Activated T-cell treated with anti-CD3 and anti-CD28 coated beads, Interleukin-2, amount 50 U/mL, for 24 hours (primary cell): ENCODE measurements at regions not wholly inside any gene's neighbourhood (a gene's known extent, or its start where the extent isn't known, plus 50 kb on each side); places are given as distances from the start of the nearest gene placed in this dataset.
"Not testable (repeated sequence)": the region's sequence is repeated elsewhere in the genome, so short reads cannot be mapped to it uniquely, and the experiment has no call there.

ENCODE experiments used
- DNase-seq: peaks from one replicate; pipeline ENCODE4 v3.0.0-alpha.2; 2020
- H3K27ac Mint-ChIP-seq: 2 replicates; pipeline ENCODE4 v1.8.0; 2020; ENCODE audit warnings: mild to moderate bottlenecking, mixed read lengths
- H3K27me3 Mint-ChIP-seq: 2 replicates; pipeline ENCODE4 v1.8.0; 2020; ENCODE audit warnings: mixed read lengths
- H3K36me3 Mint-ChIP-seq: 2 replicates; pipeline ENCODE4 v1.8.0; 2020; ENCODE audit warnings: low read depth, mixed read lengths
- H3K4me1 Mint-ChIP-seq: 2 replicates; pipeline ENCODE4 v1.8.0; 2020; ENCODE audit warnings: low read depth, mixed read lengths
- H3K4me3 Mint-ChIP-seq: 2 replicates; pipeline ENCODE4 v1.8.0; 2020; ENCODE audit warnings: mild to moderate bottlenecking, moderate library complexity, mixed read lengths
- H3K9me3 Mint-ChIP-seq: 2 replicates; pipeline ENCODE4 v1.8.0; 2020; ENCODE audit warnings: mixed read lengths

GRCh38 chrX:122238801-122239200, 945.3 kb upstream of the GRIA3 start:
- Mint-ChIP-seq H3K36me3 (no peaks in the 10 kb centered on the region), H3K27me3 (no peaks in the 10 kb centered on the region), H3K4me1 (no peaks in the 10 kb centered on the region), H3K4me3 (no peak overlapping the region), H3K27ac (no peak overlapping the region), H3K9me3 (no peaks in the 10 kb centered on the region)
- no peak for DNase-seq

GRCh38 chrX:122241959-122242358, 942.1 kb upstream of the GRIA3 start:
- Mint-ChIP-seq H3K4me3 (no peak overlapping the region), H3K27me3 (no peaks in the 10 kb centered on the region), H3K36me3 (no peaks in the 10 kb centered on the region), H3K9me3 (no peaks in the 10 kb centered on the region), H3K27ac (no peak overlapping the region), H3K4me1 (no peaks in the 10 kb centered on the region)
- no peak for DNase-seq

GRCh38 chrX:122244080-122244479, 940.0 kb upstream of the GRIA3 start:
- H3K27me3 Mint-ChIP-seq: peaks cover under 1% of the 10 kb centered on the region
- DNase-seq: no peak

GRCh38 chrX:122245175-122245574, 938.9 kb upstream of the GRIA3 start:
- no peak overlapping the region for H3K4me3 Mint-ChIP-seq
- H3K27ac Mint-ChIP-seq: no peak overlapping the region
- H3K27me3 Mint-ChIP-seq: peaks cover 3% of the 10 kb centered on the region
- no peaks in the 10 kb centered on the region for H3K9me3 Mint-ChIP-seq
- no peak for DNase-seq
- H3K4me1 Mint-ChIP-seq: no peaks in the 10 kb centered on the region
- no peaks in the 10 kb centered on the region for H3K36me3 Mint-ChIP-seq

More at GRCh38 chrX:122244080-122244479, 940.0 kb upstream of the GRIA3 start:
- H3K9me3 Mint-ChIP-seq: no peaks in the 10 kb centered on the region
- H3K27ac Mint-ChIP-seq: no peak overlapping the region
- H3K4me1 Mint-ChIP-seq: no peaks in the 10 kb centered on the region
- H3K4me3 Mint-ChIP-seq: no peak overlapping the region
- no peaks in the 10 kb centered on the region for H3K36me3 Mint-ChIP-seq

- DNase-seq: no peak
- Mint-ChIP-seq H3K27ac (no peak overlapping the region), H3K36me3 (no peaks in the 10 kb centered on the region), H3K27me3 (peaks cover 3% of the 10 kb centered on the region), H3K9me3 (no peaks in the 10 kb centered on the region), H3K4me3 (no peak overlapping the region), H3K4me1 (no peaks in the 10 kb centered on the region)
Measured at GRCh38 chrX:122245943-122246342, 938.1 kb upstream of the GRIA3 start.

- no peak overlapping the region for H3K4me3 Mint-ChIP-seq
- H3K27me3 Mint-ChIP-seq: peaks cover 3% of the 10 kb centered on the region
- no peaks in the 10 kb centered on the region for H3K36me3 Mint-ChIP-seq
Measured at GRCh38 chrX:122246937-122247336, 937.1 kb upstream of the GRIA3 start.

GRCh38 chrX:122248681-122249080, 935.4 kb upstream of the GRIA3 start:
- Mint-ChIP-seq H3K9me3 (no peaks in the 10 kb centered on the region), H3K36me3 (no peaks in the 10 kb centered on the region), H3K4me3 (no peak overlapping the region), H3K27ac (no peak overlapping the region), H3K4me1 (no peaks in the 10 kb centered on the region), H3K27me3 (peaks cover 3% of the 10 kb centered on the region)
- DNase-seq: no peak

More at GRCh38 chrX:122246937-122247336, 937.1 kb upstream of the GRIA3 start:
- DNase-seq: no peak
- Mint-ChIP-seq H3K27ac (no peak overlapping the region), H3K9me3 (no peaks in the 10 kb centered on the region), H3K4me1 (no peaks in the 10 kb centered on the region)

- Mint-ChIP-seq H3K27me3 (peaks cover 3% of the 10 kb centered on the region), H3K4me3 (no peak overlapping the region), H3K27ac (no peak overlapping the region), H3K36me3 (no peaks in the 10 kb centered on the region), H3K4me1 (no peaks in the 10 kb centered on the region), H3K9me3 (no peaks in the 10 kb centered on the region)
- DNase-seq: no peak
Measured at GRCh38 chrX:122252454-122252853, 931.6 kb upstream of the GRIA3 start.

GRCh38 chrX:122268353-122268752, 915.7 kb upstream of the GRIA3 start:
- Mint-ChIP-seq H3K36me3 (no peaks in the 10 kb centered on the region), H3K27ac (no peak overlapping the region), H3K27me3 (no peaks in the 10 kb centered on the region), H3K9me3 (peaks cover 4% of the 10 kb centered on the region), H3K4me3 (no peak overlapping the region), H3K4me1 (no peaks in the 10 kb centered on the region)
- no peak for DNase-seq

GRCh38 chrX:122269243-122269781, 914.8 kb upstream of the GRIA3 start:
- DNase-seq: no peak
- H3K36me3 Mint-ChIP-seq: no peaks in the 10 kb centered on the region
- no peak overlapping the region for H3K4me3 Mint-ChIP-seq
- no peak overlapping the region for H3K27ac Mint-ChIP-seq
- H3K27me3 Mint-ChIP-seq: no peaks in the 10 kb centered on the region
- H3K9me3 Mint-ChIP-seq: peaks cover 4% of the 10 kb centered on the region
- no peaks in the 10 kb centered on the region for H3K4me1 Mint-ChIP-seq

GRCh38 chrX:122270809-122271494, 913.1 kb upstream of the GRIA3 start:
- H3K9me3 Mint-ChIP-seq: peaks cover 6% of the 10 kb centered on the region
- no peak for DNase-seq
- H3K27me3 Mint-ChIP-seq: peaks cover 2% of the 10 kb centered on the region
- H3K4me3 Mint-ChIP-seq: no peak overlapping the region
- no peaks in the 10 kb centered on the region for H3K4me1 Mint-ChIP-seq
- no peaks in the 10 kb centered on the region for H3K36me3 Mint-ChIP-seq
- no peak overlapping the region for H3K27ac Mint-ChIP-seq

- Mint-ChIP-seq H3K36me3 (no peaks in the 10 kb centered on the region), H3K9me3 (peaks cover 6% of the 10 kb centered on the region), H3K27ac (no peak overlapping the region), H3K4me3 (no peak overlapping the region), H3K27me3 (peaks cover 2% of the 10 kb centered on the region), H3K4me1 (no peaks in the 10 kb centered on the region)
- no peak for DNase-seq
Measured at GRCh38 chrX:122272011-122272410, 912.1 kb upstream of the GRIA3 start.

GRCh38 chrX:122279746-122280145, 904.3 kb upstream of the GRIA3 start:
- Mint-ChIP-seq H3K27ac (no peak overlapping the region), H3K36me3 (no peaks in the 10 kb centered on the region), H3K4me3 (no peak overlapping the region), H3K9me3 (peaks cover 2% of the 10 kb centered on the region), H3K27me3 (peaks cover 2% of the 10 kb centered on the region), H3K4me1 (no peaks in the 10 kb centered on the region)
- DNase-seq: no peak

- not testable (repeated sequence) for DNase-seq, H3K9me3 Mint-ChIP-seq, H3K27me3 Mint-ChIP-seq, H3K4me1 Mint-ChIP-seq, H3K36me3 Mint-ChIP-seq, H3K4me3 Mint-ChIP-seq, H3K27ac Mint-ChIP-seq
Measured at GRCh38 chrX:122299822-122300221, 884.3 kb upstream of the GRIA3 start.

GRCh38 chrX:122301491-122301890, 882.6 kb upstream of the GRIA3 start:
- Mint-ChIP-seq H3K36me3 (no peaks in the 10 kb centered on the region), H3K4me1 (no peaks in the 10 kb centered on the region), H3K27ac (no peak overlapping the region), H3K4me3 (no peak overlapping the region), H3K27me3 (no peaks in the 10 kb centered on the region), H3K9me3 (peaks cover 3% of the 10 kb centered on the region)
- no peak for DNase-seq
